HepG2 (cell line): ENCODE measurements at regions not wholly inside any gene's neighbourhood (a gene's known extent, or its start where the extent isn't known, plus 50 kb on each side); places are given as distances from the start of the nearest gene placed in this dataset.

Experiments
- NFATC3 ChIP-seq: sonication (generic); formaldehyde crosslinking; IDR thresholded peaks from 2 replicates; pipeline ENCODE4 v1.5.1; 2020; ENCODE audit warnings: mild to moderate bottlenecking, missing genetic modification reagents
- POLR2A ChIP-seq, 2 experiments: IDR thresholded peaks; 2 replicates each; pipeline ENCODE4 v1.6.1; 2011; ENCODE audit warnings: low read depth in 2 of 2, low read length in 2 of 2, mild to moderate bottlenecking in 1 of 2, moderate library complexity in 1 of 2; ENCODE audit not compliant: insufficient read depth in 1 of 2
- PRDM15 ChIP-seq: sonication (generic); formaldehyde crosslinking; IDR thresholded peaks from 2 replicates; pipeline ENCODE4 v1.4.0; 2020; ENCODE audit warnings: missing genetic modification reagents
- RORA ChIP-seq: sonication (generic); formaldehyde crosslinking; IDR thresholded peaks from 2 replicates; pipeline ENCODE4 v1.5.0; 2020; ENCODE audit warnings: mild to moderate bottlenecking, missing genetic modification reagents, moderate library complexity
- TAF1 ChIP-seq: sonication (generic); formaldehyde crosslinking; IDR thresholded peaks from 2 replicates; pipeline ENCODE4 v1.4.0; 2020; ENCODE audit warnings: missing genetic modification reagents
- THAP7 ChIP-seq: sonication (generic); formaldehyde crosslinking; IDR thresholded peaks from 2 replicates; pipeline ENCODE4 v1.8.1; 2023; ENCODE audit warnings: mild to moderate bottlenecking, missing genetic modification reagents
- YY1 ChIP-seq: IDR thresholded peaks from 2 replicates; pipeline ENCODE4 v1.6.1; 2011; ENCODE audit warnings: low read length, low read depth, moderate library complexity, mild to moderate bottlenecking; ENCODE audit not compliant: insufficient read depth, insufficient replicate concordance
- ZNF562 ChIP-seq: sonication (generic); formaldehyde crosslinking; IDR thresholded peaks from 2 replicates; pipeline ENCODE4 v1.8.0; 2022; ENCODE audit warnings: missing genetic modification reagents, borderline replicate concordance
- ZNF572 ChIP-seq: sonication (generic); formaldehyde crosslinking; IDR thresholded peaks from 2 replicates; pipeline ENCODE4 v1.5.1; 2020; ENCODE audit warnings: mild to moderate bottlenecking, missing genetic modification reagents
- ZNF747 ChIP-seq: sonication (generic); formaldehyde crosslinking; IDR thresholded peaks from 2 replicates; pipeline ENCODE4 v1.8.1; 2023; ENCODE audit warnings: missing genetic modification reagents, mild to moderate bottlenecking, borderline replicate concordance
- TF ChIP-seq, protein P1 (sequence below): sonication (generic); formaldehyde crosslinking; IDR thresholded peaks from 2 replicates; pipeline ENCODE4 v1.4.0; 2020; ENCODE audit warnings: mild to moderate bottlenecking, missing genetic modification reagents

DNA sequence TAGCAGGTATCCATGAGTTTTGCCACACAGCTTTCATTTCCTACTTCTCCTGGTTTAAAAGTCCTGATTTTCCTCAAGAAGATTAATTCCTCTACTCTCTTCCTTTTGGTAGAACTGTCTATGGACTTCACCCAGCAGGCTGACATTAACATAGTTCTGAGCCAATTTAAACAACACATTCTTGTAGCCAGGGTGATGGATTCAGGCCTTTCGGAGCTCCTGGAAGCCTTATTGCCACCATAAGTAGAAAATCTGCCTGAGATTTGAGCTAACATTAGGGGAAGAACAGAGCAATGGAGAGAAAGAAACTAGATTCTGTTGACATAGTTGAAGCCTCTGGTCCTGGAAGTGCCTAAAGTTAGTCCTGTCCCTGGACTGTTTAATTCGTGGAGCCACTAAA is 449.8 kb downstream of the TAFA4 start:
- no peak for TF ChIP-seq RORA (CRISPR knock-in tag)
- no peak for TF ChIP-seq TAF1 (CRISPR knock-in tag)
- TF ChIP-seq ZNF562 (CRISPR knock-in tag): no peak
- TF ChIP-seq ZNF572 (CRISPR knock-in tag): no peak
- TF ChIP-seq NFATC3 (CRISPR knock-in tag): no peak
- TF ChIP-seq ZNF747 (CRISPR knock-in tag): no peak
- no peak for TF ChIP-seq YY1
- TF ChIP-seq POLR2A (IDR thresholded peaks at IDR 0.05; ENCODE audit: insufficient read depth in 1 of 2, low read depth in 2 of 2, low read length in 2 of 2): no peak
- TF ChIP-seq, protein P1, sequence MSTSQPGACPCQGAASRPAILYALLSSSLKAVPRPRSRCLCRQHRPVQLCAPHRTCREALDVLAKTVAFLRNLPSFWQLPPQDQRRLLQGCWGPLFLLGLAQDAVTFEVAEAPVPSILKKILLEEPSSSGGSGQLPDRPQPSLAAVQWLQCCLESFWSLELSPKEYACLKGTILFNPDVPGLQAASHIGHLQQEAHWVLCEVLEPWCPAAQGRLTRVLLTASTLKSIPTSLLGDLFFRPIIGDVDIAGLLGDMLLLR (CRISPR knock-in tag): no peak
- TF ChIP-seq PRDM15 (CRISPR knock-in tag): no peak
- TF ChIP-seq THAP7 (CRISPR knock-in tag): no peak
